GM19324 (cell line): ENCODE measurements at regions not wholly inside any gene's neighbourhood (a gene's known extent, or its start where the extent isn't known, plus 50 kb on each side); places are given as distances from the start of the nearest gene placed in this dataset.
"Not testable (repeated sequence)": the region's sequence is repeated elsewhere in the genome, so short reads cannot be mapped to it uniquely, and the experiment has no call there.

ENCODE experiments used
- ATAC-seq: cut with Tn5 transposase; IDR thresholded peaks from one replicate; pipeline ENCODE4 v1.9.1; 2021; ENCODE audit warnings: mild to moderate bottlenecking, moderate library complexity; ENCODE audit not compliant: unreplicated experiment, low FRiP score

GRCh38 chr13:53452263-53452808, 423.7 kb downstream of the OLFM4 start:
- not testable (repeated sequence) for ATAC-seq

- ATAC-seq = no peak
These were observed 432.2 kb downstream of the OLFM4 start for GRCh38 chr13:53460796-53461195.

GRCh38 chr13:53463106-53463505, 434.5 kb downstream of the OLFM4 start:
- no peak for ATAC-seq

GRCh38 chr13:53466576-53466975, 438.0 kb downstream of the OLFM4 start:
- ATAC-seq = no peak

- ATAC-seq = no peak
These were observed 444.8 kb downstream of the OLFM4 start for GRCh38 chr13:53473397-53473796.

- ATAC-seq = no peak
These were observed 446.3 kb downstream of the OLFM4 start for GRCh38 chr13:53474878-53475277.

GRCh38 chr13:53490752-53491151, 462.1 kb downstream of the OLFM4 start:
- ATAC-seq = no peak

DNA sequence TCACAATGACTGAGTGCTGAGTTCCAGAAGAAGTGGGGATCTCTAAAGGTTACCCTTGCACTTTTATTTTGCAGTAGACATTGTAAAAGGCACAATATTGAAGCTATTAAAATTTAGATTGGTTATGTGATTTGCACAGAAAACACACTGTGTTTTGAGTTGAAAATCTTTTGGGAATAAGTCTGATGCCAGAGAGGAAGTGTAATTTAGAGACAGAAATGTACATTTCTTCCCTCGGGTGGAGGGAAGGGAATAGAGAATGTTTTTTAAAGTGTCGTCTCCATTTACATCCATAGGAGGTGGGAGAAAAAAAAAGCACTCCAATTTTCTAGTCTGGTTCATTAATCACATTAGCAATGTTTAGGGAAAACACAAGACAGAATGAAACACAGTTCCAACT, 465.8 kb downstream of the OLFM4 start:
- no peak for ATAC-seq

GRCh38 chr13:53499576-53500133, 471.0 kb downstream of the OLFM4 start:
- ATAC-seq = no peak

- no peak for ATAC-seq
These were observed 472.8 kb downstream of the OLFM4 start for GRCh38 chr13:53501387-53501786.

DNA sequence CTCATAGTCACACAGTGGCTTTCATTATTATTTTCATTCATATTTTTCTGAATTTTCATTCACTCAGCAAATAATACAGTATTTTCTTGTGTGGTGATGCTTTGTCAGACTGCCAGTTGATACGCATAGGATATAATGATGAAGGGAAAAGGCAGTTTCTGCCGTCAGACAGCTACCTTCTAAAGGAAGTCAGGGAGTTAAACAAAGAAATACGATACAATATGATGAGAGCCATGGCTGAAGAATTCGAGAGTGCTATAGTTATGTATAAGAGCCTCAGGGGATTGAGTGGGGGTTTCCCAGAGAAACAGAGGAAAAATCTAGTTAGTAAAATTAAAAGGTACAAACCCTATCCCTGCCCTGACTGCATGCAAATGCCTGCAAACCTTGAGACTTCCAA, 479.1 kb downstream of the OLFM4 start:
- ATAC-seq = no peak

GRCh38 chr13:53512635-53513034, 484.0 kb downstream of the OLFM4 start:
- ATAC-seq = no peak

DNA sequence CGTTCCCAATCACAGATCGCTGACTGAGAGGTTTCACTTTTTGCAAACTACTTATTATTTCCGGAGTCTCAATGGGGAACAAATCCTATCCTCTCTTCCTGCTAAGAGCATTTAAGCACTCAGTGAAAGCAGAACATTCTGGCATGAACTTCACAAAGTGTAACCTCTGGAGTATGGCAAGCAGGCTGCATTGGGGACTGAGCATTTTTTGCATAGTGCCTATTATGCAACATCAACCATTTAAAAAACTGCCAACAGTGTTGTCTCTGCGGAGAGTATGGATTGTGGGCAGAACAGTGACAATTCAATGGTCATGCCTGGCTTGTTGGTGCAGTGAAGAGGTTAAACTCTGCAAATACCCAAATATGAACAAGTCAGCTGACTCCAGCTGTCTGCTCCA, 484.6 kb downstream of the OLFM4 start:
- ATAC-seq = no peak

DNA sequence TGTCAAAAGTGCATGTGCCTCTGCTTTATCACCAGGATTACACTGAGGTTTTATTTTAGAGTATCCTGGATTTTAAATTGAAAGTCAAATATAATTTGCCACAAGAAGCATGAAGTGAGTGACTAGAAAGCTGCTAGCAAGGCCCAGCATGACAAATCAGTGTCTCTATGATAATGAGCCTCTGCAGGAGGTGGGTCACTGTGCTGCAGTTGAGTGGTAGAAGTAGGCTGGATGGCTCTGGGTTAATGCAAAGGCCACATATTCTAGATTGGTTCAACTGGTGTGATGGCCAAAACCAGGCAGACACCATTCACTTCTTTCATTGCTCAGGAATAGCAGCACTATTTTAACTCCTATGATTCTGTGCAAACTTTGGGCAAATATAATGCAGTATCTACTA, 491.5 kb downstream of the OLFM4 start:
- no peak for ATAC-seq

GRCh38 chr13:53522034-53522433, 493.4 kb downstream of the OLFM4 start:
- ATAC-seq = no peak

- no peak for ATAC-seq
These were observed 509.0 kb downstream of the OLFM4 start for GRCh38 chr13:53537586-53537985.

GRCh38 chr13:53545340-53545941, 516.8 kb downstream of the OLFM4 start:
- ATAC-seq = no peak

DNA sequence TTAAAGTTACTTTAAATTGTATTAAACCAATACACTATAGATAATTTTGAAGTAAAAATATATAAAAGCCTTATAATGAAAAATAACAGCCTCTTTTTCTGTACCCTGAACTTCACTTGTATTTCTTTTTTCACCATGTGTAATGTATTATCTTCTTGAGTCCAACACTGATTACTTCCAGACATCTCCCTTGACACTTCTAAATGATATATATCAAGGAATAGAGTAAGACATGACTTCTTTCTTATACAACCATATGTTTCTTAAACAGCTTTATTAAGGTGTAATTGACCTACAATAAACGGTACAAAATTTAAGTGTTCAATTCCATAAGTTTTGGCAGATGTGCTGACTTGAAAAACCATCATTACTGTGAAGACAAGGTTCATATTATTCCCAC, 531.9 kb downstream of the OLFM4 start:
- ATAC-seq = no peak

DNA sequence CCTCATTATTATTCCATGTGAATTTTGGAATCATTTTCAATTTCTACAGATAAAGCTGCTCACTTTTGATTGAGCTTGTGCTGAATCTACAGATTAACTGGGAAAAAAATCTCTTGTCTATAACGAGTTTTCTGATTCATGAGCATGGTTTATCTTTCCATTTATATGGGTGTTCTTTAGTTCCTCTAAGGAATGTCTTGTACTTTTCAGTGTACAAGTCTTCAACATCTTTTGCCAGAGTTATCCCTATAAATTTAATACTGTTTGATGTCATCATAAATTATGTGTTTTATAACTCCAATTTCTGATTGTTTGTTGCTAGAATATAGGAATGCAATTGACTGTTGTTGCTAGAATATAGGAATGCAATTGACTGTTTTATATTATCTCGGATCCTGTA, 533.8 kb downstream of the OLFM4 start:
- no peak for ATAC-seq

- ATAC-seq = no peak
These were observed 539.9 kb downstream of the OLFM4 start for GRCh38 chr13:53568491-53568890.

- no peak for ATAC-seq
These were observed 540.8 kb downstream of the OLFM4 start for GRCh38 chr13:53569453-53569852.

DNA sequence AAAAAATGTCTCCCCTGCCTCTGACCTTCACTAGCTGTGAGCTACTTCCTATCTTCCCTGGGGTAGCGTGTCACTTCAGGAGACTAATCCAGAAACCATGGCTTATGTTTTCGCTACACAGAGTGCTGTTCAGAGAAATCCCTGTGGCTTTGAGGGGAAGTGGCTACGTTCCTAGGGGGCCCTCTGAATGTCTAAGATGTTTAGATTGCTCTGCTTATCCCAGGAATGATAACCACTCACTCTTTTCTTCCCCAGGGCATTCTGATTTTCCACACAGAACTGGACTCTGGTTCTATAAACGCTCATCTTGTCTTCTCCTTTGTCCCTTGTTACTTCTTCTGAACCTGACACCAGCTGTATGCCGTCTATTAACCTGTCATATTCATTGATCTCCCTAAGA, 572.5 kb downstream of the OLFM4 start:
- no peak for ATAC-seq
